Aorta (tissue), 5 donors: ENCODE measurements at regions not wholly inside any gene's neighbourhood (a gene's known extent, or its start where the extent isn't known, plus 50 kb on each side); places are given as distances from the start of the nearest gene placed in this dataset.

Experiments used
- ATAC-seq: fragments of 200-7000 bp; cut with Tn5 transposase; one replicate; pipeline ENCODE4 v1.9.1; 2022; ENCODE audit warnings: moderate library complexity; ENCODE audit not compliant: low FRiP score
- DNase-seq, 2 donors: peaks; one replicate each; pipeline ENCODE4 v3.0.0-alpha.2; 2020
- H3K27ac ChIP-seq, 2 donors: one replicate each; pipeline ENCODE4 v1.5.1; 2013; ENCODE audit warnings: low read length in 2 of 2, mild to moderate bottlenecking in 2 of 2, moderate library complexity in 2 of 2, control low read depth in 1 of 2, inconsistent platforms in 1 of 2, low read depth in 1 of 2
- H3K27me3 ChIP-seq, 2 donors: one replicate each; pipeline ENCODE4 v1.6.1; 2013; ENCODE audit warnings: control low read depth in 1 of 2, low read length in 1 of 2, mild to moderate bottlenecking in 1 of 2, moderate library complexity in 1 of 2; ENCODE audit not compliant: insufficient read depth in 2 of 2, control insufficient read depth in 1 of 2
- H3K36me3 ChIP-seq, 2 donors: one replicate each; pipeline ENCODE4 v1.6.1; 2013; ENCODE audit warnings: control low read depth in 1 of 2, low read length in 1 of 2, mild to moderate bottlenecking in 1 of 2; ENCODE audit not compliant: insufficient read depth in 2 of 2, control insufficient read depth in 1 of 2
- H3K4me1 ChIP-seq, 2 donors: one replicate each; pipeline ENCODE4 v1.6.1; 2013; ENCODE audit warnings: low read length in 2 of 2, control low read depth in 1 of 2, mild to moderate bottlenecking in 1 of 2, moderate library complexity in 1 of 2; ENCODE audit not compliant: insufficient read depth in 2 of 2, control insufficient read depth in 1 of 2
- H3K4me3 ChIP-seq, 2 donors: one replicate each; pipeline ENCODE4 v1.5.1; 2013; ENCODE audit warnings: low read length in 2 of 2, control low read depth in 1 of 2, mild to moderate bottlenecking in 1 of 2
- H3K9me3 ChIP-seq: one replicate; pipeline ENCODE4 v1.6.1; 2013; ENCODE audit warnings: mild to moderate bottlenecking, low read length; ENCODE audit not compliant: control insufficient read depth
- WGBS, 2 donors: extraction: QIAGEN DNeasy Blood & Tissue Kit; methylation state at CpG; one replicate each; pipeline ENCODE4 v1.1.7; 2013; 5-methylcytosine and 5-hydroxymethylcytosine counted together
- intact Hi-C, 2 donors: fragments of 100-400 bp; cut with DNase I; formaldehyde crosslinking; loops; one replicate each; pipeline versions ENCODE4 v1.14.2 to v1.15.0; 2022
- donor health status: healthy with polysubstance abuse.
- donor health status: Bipolar disorder and iron deficiency.
- donor health status: DM: no; HTN: no; CAD: no.
- donor health status: DM: no; HTN: no; CAD: no.
- donor health status: DM: yes; HTN: yes; CAD: no.

DNA sequence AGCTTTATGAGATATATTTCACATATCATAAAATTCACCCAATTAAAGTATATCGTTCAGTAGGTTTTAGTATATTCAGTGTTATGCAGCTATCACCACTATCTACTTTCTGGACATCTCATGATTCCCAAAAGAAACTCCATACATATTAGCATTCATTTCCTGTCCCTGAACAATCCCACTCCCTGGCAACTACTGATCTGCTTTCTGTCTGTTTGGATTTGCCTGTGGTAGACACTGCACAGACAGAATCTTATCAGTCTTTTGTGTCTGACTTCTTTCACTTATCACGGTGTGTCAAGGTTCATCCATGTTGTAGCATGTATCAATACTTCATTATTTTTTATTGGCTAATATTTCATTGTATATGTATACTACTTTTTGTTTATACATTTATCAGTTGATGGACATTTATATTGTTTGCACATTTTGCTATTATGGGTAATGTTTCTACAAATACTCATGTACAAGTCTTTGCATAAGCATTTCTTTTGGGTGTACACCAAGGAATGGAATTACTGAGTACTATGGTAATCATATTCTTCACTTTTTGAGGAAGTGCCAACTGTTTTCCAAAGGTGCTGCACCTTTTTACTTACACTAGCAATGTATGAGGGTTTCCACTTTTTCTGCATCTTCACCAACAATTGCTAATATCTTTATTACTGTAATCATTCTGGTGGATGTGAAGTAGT lies 373.9 kb downstream of the AASDHPPT start:
- no peak for DNase-seq
- Histone ChIP-seq H3K9me3 (no peaks in the 10 kb centered on the region), H3K27me3 (no peaks in the 10 kb centered on the region), H3K36me3 (no peaks in the 10 kb centered on the region), H3K27ac (no peak overlapping the region), H3K4me3 (no peak overlapping the region), H3K4me1 (no peaks in the 10 kb centered on the region)
- no peak for ATAC-seq
- intact Hi-C loops: no loop called here
- 66 to 68% methylated on average over 2 of the region's 2 CpGs for WGBS, 2 donors

- no peak overlapping the region for H3K4me3 ChIP-seq
- no peak overlapping the region for H3K27ac ChIP-seq
- intact Hi-C loops: no loop called here
- DNase-seq: no peak
- H3K36me3 ChIP-seq: no peaks in the 10 kb centered on the region
- H3K4me1 ChIP-seq: no peaks in the 10 kb centered on the region
- WGBS, 2 donors: 57 to 58% methylated on average over 3 of the region's 3 CpGs
- no peaks in the 10 kb centered on the region for H3K27me3 ChIP-seq
- H3K9me3 ChIP-seq: no peaks in the 10 kb centered on the region
- ATAC-seq: no peak
These were observed 379.2 kb downstream of the AASDHPPT start for GRCh38 chr11:106456647-106457046.

GRCh38 chr11:106457727-106458126 lies 380.3 kb downstream of the AASDHPPT start:
- WGBS, 2 donors: 31 to 33% methylated on average over 1 of the region's 1 CpG

DNA sequence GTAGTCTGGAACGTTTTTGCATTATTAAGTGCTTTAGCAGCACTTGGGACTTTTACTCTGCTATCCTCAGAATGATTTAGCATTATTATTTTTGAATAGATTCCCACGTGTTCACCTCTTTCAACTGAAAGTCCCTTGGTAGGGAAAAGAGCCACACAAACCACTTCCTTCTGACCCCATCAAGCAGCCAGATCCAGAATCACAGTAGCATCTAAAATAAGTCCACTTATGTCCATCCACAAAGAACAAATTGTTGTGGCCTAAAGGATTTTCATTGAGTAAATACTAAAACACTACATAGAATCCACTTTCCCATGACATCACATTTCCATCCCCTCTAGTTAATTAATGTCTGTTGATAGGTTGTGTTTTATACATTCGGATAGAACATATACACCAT lies 381.7 kb downstream of the AASDHPPT start:
- no peak for DNase-seq
- WGBS, 2 donors: 32% methylated on average over 3 of the region's 3 CpGs
- Histone ChIP-seq H3K9me3 (no peaks in the 10 kb centered on the region), H3K36me3 (no peaks in the 10 kb centered on the region), H3K4me1 (no peaks in the 10 kb centered on the region), H3K27me3 (no peaks in the 10 kb centered on the region), H3K4me3 (no peak overlapping the region), H3K27ac (no peak overlapping the region)
- intact Hi-C loops: no loop called here
- ATAC-seq: no peak

More at GRCh38 chr11:106457727-106458126, 380.3 kb downstream of the AASDHPPT start:
- Histone ChIP-seq H3K9me3 (no peaks in the 10 kb centered on the region), H3K27me3 (no peaks in the 10 kb centered on the region), H3K4me1 (no peaks in the 10 kb centered on the region), H3K27ac (no peak overlapping the region), H3K4me3 (no peak overlapping the region), H3K36me3 (no peaks in the 10 kb centered on the region)
- DNase-seq: no peak
- no peak for ATAC-seq
- intact Hi-C loops: no loop called here

DNA sequence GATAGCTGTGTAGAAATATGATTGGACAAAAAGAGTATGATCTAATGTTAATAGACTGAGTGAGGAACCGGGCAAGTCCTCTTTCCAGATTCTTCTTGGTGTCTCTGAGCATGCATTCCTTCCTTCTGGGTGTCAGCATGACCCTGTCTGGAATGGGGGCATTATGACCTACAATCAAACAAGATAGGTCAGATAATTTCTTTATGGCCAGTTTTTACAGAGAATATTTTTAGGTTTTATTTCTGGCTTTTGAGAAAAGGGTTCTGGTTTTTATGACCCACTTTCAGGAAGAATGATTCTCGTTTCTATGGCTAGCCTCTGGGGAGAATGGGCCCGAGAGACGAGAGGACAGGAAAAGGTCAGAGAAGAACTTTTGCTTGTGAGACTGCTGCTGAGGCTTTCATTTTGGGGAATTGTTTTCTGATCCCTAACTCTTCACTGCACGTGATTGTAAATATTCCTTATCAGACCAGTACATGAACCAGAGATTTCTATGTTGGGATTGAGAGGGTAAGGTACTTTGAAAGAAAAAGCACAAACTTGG lies 383.8 kb downstream of the AASDHPPT start:
- DNase-seq: no peak
- WGBS, 2 donors: 26 to 29% methylated on average over 5 of the region's 5 CpGs
- Histone ChIP-seq H3K4me1 (no peaks in the 10 kb centered on the region), H3K27ac (no peak overlapping the region), H3K27me3 (no peaks in the 10 kb centered on the region), H3K36me3 (no peaks in the 10 kb centered on the region), H3K9me3 (no peaks in the 10 kb centered on the region), H3K4me3 (no peak overlapping the region)
- ATAC-seq: no peak
- intact Hi-C loops: no loop called here

GRCh38 chr11:106461839-106462545 lies 384.5 kb downstream of the AASDHPPT start:
- no peaks in the 10 kb centered on the region for H3K36me3 ChIP-seq
- WGBS, 2 donors: 56 to 58% methylated on average over 4 of the region's 4 CpGs

GRCh38 chr11:106463154-106463553 lies 385.7 kb downstream of the AASDHPPT start:
- Histone ChIP-seq H3K4me3 (no peak overlapping the region), H3K9me3 (no peaks in the 10 kb centered on the region), H3K4me1 (no peaks in the 10 kb centered on the region), H3K27me3 (no peaks in the 10 kb centered on the region), H3K27ac (no peak overlapping the region), H3K36me3 (no peaks in the 10 kb centered on the region)
- 20 to 55% methylated on average over 1 of the region's 1 CpG for WGBS, 2 donors
- DNase-seq (no peak), ATAC-seq (no peak)
- intact Hi-C loops: no loop called here

More at GRCh38 chr11:106461839-106462545, 384.5 kb downstream of the AASDHPPT start:
- no peak for ATAC-seq
- Histone ChIP-seq H3K27me3 (no peaks in the 10 kb centered on the region), H3K9me3 (no peaks in the 10 kb centered on the region), H3K4me1 (no peaks in the 10 kb centered on the region), H3K4me3 (no peak overlapping the region), H3K27ac (no peak overlapping the region)
- DNase-seq: no peak
- intact Hi-C loops: no loop called here

- intact Hi-C loops: no loop called here
- no peak overlapping the region for H3K27ac ChIP-seq
- H3K4me3 ChIP-seq: no peak overlapping the region
- no peak for ATAC-seq
- no peaks in the 10 kb centered on the region for H3K9me3 ChIP-seq
- H3K36me3 ChIP-seq: no peaks in the 10 kb centered on the region
- DNase-seq: no peak
- 2 to 4% methylated on average over 4 of the region's 4 CpGs for WGBS, 2 donors
- H3K27me3 ChIP-seq: no peaks in the 10 kb centered on the region
- H3K4me1 ChIP-seq: no peaks in the 10 kb centered on the region
These were observed 386.3 kb downstream of the AASDHPPT start for GRCh38 chr11:106463796-106464201.

GRCh38 chr11:106464728-106465127 lies 387.3 kb downstream of the AASDHPPT start:
- intact Hi-C loops: no loop called here
- Histone ChIP-seq H3K9me3 (no peaks in the 10 kb centered on the region), H3K27me3 (no peaks in the 10 kb centered on the region), H3K27ac (no peak overlapping the region), H3K4me3 (no peak overlapping the region), H3K4me1 (no peaks in the 10 kb centered on the region), H3K36me3 (no peaks in the 10 kb centered on the region)
- ATAC-seq: no peak
- DNase-seq: no peak
